Caki2 (cell line): ENCODE measurements at regions not wholly inside any gene's neighbourhood (a gene's known extent, or its start where the extent isn't known, plus 50 kb on each side); places are given as distances from the start of the nearest gene placed in this dataset.
"Not testable (repeated sequence)": the region's sequence is repeated elsewhere in the genome, so short reads cannot be mapped to it uniquely, and the experiment has no call there.

Experiments
- DNase-seq: peaks from one replicate; pipeline ENCODE4 v3.0.0-alpha.2; 2015; ENCODE audit warnings: low read depth
- in situ Hi-C: cut with HindIII; loops from 2 replicates; pipeline ENCODE4 v1.10.0; 2016; ENCODE audit warnings: low sequenced_read_pairs, low pct_unique_long_range_greater_than_20kb, mixed read lengths

- in situ Hi-C loops, result no loop called here
- no peak for DNase-seq
These were observed 193.8 kb downstream of the ZC3H11B start for GRCh38 chr1:219419065-219419464.

- DNase-seq, result no peak
- in situ Hi-C loops, result no loop called here
These were observed 195.3 kb downstream of the ZC3H11B start for GRCh38 chr1:219417610-219418009.

GRCh38 chr1:219416598-219417238 lies 196.2 kb downstream of the ZC3H11B start:
- in situ Hi-C loops, result no loop called here
- peak; percentile 26 for DNase-seq

GRCh38 chr1:219415915-219416314 lies 197.0 kb downstream of the ZC3H11B start:
- DNase-seq, result no peak
- in situ Hi-C loops, result no loop called here

- in situ Hi-C loops, result no loop called here
- DNase-seq, result no peak
These were observed 197.5 kb downstream of the ZC3H11B start for GRCh38 chr1:219415433-219415832.

GRCh38 chr1:219414250-219414649 lies 198.7 kb downstream of the ZC3H11B start:
- in situ Hi-C loops, result no loop called here
- no peak for DNase-seq

GRCh38 chr1:219413536-219413935 lies 199.4 kb downstream of the ZC3H11B start:
- no peak for DNase-seq
- in situ Hi-C loops, result no loop called here

GRCh38 chr1:219412772-219413171 lies 200.1 kb downstream of the ZC3H11B start:
- in situ Hi-C loops, result no loop called here
- no peak for DNase-seq

GRCh38 chr1:219410721-219411120 lies 202.2 kb downstream of the ZC3H11B start:
- in situ Hi-C loops, DNase-seq: not testable (repeated sequence)

- DNase-seq, result no peak
- in situ Hi-C loops, result no loop called here
These were observed 207.2 kb downstream of the ZC3H11B start for GRCh38 chr1:219405531-219406331.

GRCh38 chr1:219404629-219405028 lies 208.3 kb downstream of the ZC3H11B start:
- in situ Hi-C loops, result no loop called here

GRCh38 chr1:219402925-219403324 lies 210.0 kb downstream of the ZC3H11B start:
- in situ Hi-C loops, result no loop called here
- no peak for DNase-seq

More at GRCh38 chr1:219404629-219405028, 208.3 kb downstream of the ZC3H11B start:
- DNase-seq, result no peak

GRCh38 chr1:219401724-219402625 lies 210.9 kb downstream of the ZC3H11B start:
- in situ Hi-C loops, result no loop called here

GRCh38 chr1:219399446-219399845 lies 213.5 kb downstream of the ZC3H11B start:
- in situ Hi-C loops, result no loop called here
- DNase-seq, result no peak

More at GRCh38 chr1:219401724-219402625, 210.9 kb downstream of the ZC3H11B start:
- DNase-seq, result no peak

GRCh38 chr1:219398815-219399396 lies 214.0 kb downstream of the ZC3H11B start:
- in situ Hi-C loops, result no loop called here

GRCh38 chr1:219397511-219397910 lies 215.4 kb downstream of the ZC3H11B start:
- in situ Hi-C loops, result no loop called here
- DNase-seq, result no peak

More at GRCh38 chr1:219398815-219399396, 214.0 kb downstream of the ZC3H11B start:
- DNase-seq, result no peak

GRCh38 chr1:219391297-219391696 lies 217.6 kb downstream of the LYPLAL1 start:
- DNase-seq, result no peak
- in situ Hi-C loops, result no loop called here

- DNase-seq, result no peak
- in situ Hi-C loops, result no loop called here
These were observed 213.5 kb downstream of the LYPLAL1 start for GRCh38 chr1:219387211-219387610.
